Stimulated activated CD4-positive, alpha-beta T cell treated with anti-CD3 and anti-CD28 coated beads, TNF-alpha, amount 100 ng/mL, for 48 hours (primary cell): ENCODE measurements at regions not wholly inside any gene's neighbourhood (a gene's known extent, or its start where the extent isn't known, plus 50 kb on each side); places are given as distances from the start of the nearest gene placed in this dataset.
"Not testable (repeated sequence)": the region's sequence is repeated elsewhere in the genome, so short reads cannot be mapped to it uniquely, and the experiment has no call there.

ENCODE experiments used
- DNase-seq, 3 donors: peaks; one replicate each; pipeline ENCODE4 v3.0.0-alpha.2; 2020; ENCODE audit warnings: low read depth in 3 of 3

- no peak for DNase-seq
These were observed 191.7 kb downstream of the NDUFA10 start for GRCh38 chr2:239833269-239834109.

DNA sequence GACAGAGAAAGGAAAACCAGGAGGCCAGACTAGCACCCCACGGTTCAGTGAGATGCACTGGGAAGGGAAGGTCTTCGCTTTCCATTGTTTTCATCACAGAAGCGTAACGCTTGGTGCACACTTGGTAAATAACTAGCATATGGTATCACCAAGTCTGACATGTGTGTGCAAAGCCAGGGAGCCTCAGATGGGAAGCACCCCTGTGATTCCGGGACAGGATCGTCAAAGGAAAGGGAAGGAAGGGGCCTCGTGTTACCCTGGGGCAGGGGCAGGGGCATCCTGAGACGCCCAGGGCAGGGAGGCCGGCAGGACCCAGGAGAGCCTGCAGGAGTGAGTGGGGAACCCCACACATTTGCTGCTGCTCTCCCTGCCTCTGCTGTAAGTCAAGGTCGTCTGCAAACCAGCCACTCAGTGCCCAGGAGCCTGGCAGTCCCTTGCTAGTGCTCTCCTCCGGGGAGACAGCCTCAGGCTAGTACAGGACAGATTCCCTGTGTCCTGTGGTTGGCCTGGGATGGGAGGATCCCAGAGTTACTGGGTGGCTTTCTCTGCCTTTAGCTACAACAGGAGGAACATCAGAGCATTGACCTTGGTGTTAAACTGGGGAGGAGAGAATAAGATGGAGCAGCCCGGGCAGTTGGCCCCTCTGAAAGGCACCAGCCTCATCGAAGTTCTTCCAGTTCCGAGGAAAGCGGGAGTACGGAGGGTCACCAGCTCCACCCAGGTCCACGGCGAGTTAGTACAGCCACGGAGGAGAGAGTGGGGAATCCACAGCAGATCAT is 192.5 kb downstream of the NDUFA10 start:
- DNase-seq, result no peak

- no peak for DNase-seq
These were observed 193.2 kb downstream of the NDUFA10 start for GRCh38 chr2:239831861-239832489.

DNA sequence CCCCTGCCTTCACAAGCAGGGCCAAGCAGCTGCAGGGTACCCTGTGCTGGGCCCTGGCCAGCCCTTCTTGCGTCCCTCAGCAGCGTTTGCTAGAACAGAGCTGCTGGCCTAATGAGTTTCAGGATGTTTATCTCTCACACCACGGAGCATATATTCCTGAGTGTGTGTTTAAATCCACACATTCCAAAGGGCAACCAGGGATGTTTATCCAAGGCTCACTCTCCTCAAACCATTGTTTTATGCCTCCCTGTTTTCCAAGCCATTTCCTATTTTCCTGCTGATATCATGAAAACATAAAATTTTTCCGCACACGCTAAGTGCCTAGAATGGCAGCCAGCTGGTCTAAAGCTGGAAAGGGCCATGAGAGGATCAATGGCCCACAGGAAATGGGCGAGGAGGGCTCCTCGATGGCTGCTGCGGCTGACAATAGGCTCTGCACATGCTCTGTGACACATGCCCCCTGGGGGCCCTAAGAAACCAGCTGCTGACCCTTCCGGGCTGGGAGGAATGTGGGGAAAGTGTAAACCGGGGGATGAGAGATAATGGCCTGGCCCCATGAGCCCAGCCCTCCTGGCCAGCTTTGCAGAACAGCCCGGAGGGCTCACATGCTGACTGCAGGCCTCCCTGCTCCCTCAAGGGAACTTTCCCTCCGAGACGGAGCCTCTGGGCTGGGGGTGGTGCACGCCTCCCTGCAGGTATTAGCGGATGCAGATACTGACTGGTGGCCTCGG is 194.0 kb downstream of the NDUFA10 start:
- no peak for DNase-seq

- no peak for DNase-seq
These were observed 194.8 kb downstream of the NDUFA10 start for GRCh38 chr2:239830121-239831000.

GRCh38 chr2:239829326-239829725 is 195.8 kb downstream of the NDUFA10 start:
- no peak for DNase-seq

DNA sequence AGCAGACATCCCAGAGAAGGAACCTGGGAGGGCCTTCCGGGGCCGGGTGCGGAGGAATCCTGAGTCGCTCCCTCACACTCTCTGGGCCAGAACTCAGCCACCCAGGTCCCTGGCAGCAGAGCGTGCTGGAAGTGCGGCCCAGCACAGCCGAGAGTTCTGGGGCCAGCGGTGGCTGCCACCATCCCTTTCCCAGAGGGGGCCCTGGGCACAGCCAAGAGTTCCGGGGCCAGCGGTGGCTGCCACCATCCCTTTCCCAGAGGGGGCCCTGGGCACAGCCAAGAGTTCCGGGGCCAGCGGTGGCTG is 196.2 kb downstream of the NDUFA10 start:
- not testable (repeated sequence) for DNase-seq

DNA sequence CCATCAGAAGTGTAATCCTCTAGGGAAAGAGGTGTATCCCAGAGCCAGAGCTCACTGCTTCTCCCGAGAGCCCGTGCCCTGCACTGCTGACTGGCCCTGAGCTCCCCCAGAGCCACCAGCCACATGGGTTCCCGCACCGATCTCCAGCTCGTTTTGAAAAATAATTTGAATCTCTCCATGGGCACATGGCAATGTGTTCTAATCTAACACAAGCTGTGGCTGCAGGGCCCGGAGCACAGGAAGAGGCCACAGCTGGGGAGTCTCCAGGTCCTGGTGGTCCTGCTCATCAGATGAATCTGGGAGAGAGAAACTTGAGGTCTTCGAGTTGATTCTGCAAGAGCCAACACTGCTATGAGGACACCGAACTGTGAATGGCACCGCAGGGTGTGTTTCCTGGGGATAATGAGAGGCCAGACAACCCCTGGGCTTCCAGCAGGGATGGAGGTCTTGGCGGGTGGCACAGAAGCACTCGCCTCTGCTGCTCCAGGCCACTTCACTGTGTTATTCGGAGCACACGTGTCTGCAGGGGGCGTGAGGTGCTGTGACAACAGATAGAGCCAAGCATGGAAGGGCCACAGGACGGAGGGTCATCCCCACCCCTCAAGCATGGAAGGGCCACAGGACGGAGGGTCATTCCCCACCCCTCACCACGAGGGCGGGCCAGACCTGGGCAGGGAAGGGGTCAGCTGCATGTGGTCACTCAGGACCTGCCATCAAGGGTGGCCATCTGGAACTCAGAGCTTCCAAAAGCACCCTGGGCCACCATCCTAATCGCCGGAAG is 196.8 kb downstream of the NDUFA10 start:
- DNase-seq, result no peak

DNA sequence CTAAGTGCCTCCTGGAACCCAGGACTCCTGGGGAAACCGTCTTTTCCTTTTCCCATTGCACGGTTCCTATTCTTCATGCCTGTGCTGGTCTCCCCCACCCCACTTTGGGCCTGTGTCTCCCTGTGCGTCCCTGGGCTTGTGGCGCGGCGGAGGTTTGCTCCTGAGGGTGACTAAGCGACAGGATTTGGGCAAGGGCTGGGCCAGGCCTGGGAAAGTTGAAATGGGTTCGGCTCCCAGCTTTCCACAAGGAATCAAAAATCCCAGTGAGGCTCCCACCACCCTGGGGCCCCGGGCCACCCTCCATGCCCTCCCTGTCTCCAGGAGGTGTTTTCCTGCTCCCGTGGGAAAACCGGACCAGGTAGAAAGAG is 197.6 kb downstream of the NDUFA10 start:
- DNase-seq, result no peak

DNA sequence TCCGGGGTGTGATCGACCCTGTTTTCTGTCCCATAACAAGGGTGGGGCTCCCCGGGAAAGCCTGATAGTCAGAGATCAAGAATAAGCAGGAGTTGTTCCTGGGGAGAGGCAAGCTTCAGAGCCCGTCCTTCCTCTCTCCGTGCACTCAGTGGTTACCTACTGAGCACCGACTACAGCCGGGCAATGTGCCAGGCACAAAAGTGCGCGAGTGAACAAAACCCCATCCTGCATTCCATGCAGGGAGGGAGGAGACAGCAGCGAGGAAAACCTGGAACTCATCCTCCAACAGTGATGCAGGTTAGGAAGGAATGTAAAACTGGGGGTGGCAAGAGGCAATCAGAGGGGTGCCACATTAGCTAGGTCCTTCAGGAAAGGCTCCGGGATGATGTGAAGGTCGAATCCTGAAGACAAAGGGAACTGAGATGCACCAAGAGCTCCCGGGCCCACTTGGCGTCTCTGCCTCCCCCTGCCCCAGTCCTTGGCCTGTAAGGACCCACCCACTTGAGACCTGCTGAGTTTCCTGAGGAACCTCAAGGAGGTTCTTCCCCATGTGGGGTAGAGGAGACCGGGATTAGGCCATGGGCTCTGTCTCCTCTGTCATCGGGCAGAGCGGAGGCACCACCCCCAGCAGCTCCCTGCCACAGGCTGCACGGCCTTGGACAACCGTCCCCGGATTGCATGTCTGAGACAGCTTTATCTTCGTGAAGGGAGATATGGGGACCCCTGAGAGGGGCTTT is 198.2 kb downstream of the NDUFA10 start:
- no peak for DNase-seq

DNA sequence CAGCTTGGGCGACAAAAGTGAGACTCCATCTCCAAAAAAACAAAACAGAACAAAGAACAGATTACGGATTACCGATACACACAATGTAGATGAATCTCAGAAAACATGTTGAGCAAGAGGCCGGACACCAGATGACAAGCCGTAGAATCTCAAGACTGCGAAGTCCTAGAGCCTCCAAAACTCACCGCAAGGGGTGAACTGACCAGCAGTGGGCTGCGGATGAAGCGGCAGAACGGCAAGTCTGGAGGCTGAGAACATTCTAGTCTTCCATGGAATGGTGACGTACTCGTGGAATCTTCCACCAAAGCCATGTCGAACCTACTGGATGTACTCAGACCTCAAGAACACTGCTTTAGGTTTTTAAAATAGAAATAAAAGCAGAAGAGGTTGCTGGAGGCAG is 198.8 kb downstream of the NDUFA10 start:
- DNase-seq, result no peak

GRCh38 chr2:239825705-239825979 is 199.5 kb downstream of the NDUFA10 start:
- DNase-seq, result no peak

DNA sequence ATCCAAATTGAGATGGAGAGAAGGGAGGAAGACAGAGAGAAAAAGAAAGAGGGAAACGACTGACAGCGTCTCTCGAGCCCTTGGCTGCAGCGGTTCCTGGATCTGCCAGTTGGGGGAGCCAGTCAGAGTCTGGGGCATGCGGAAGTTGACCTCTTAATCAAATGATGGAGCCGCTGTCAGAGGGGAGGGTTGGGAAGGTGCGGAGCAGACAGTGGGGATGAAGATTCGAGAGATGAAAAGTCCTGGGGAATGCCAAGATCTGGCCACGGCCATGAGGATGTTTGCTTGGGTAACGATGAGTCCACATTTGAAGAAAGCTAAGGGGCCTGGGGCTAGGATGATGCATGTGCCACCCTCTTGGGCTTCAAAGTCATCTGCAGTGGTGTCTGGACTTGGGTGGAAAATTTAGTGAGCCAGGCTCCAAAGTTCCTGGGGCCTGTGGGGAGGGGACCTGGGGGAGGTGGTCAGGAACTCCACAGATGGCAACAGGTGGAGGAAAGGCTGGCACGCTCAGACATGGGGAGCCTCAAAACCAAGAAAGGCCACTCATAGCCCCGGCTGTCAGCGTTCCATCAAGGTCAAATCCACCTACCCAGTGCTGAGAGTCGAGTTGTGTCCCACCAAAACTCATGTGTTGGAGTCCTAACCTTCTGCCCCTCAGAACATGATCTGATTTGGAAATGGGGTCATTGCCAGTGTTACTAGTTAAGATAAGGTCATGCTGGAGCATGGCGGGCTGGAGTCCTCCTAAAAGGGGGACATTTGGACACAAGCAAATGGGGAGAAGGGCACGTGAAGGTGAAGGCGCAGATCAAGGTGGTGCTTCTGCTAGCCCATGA is 200.1 kb downstream of the NDUFA10 start:
- DNase-seq, result no peak

DNA sequence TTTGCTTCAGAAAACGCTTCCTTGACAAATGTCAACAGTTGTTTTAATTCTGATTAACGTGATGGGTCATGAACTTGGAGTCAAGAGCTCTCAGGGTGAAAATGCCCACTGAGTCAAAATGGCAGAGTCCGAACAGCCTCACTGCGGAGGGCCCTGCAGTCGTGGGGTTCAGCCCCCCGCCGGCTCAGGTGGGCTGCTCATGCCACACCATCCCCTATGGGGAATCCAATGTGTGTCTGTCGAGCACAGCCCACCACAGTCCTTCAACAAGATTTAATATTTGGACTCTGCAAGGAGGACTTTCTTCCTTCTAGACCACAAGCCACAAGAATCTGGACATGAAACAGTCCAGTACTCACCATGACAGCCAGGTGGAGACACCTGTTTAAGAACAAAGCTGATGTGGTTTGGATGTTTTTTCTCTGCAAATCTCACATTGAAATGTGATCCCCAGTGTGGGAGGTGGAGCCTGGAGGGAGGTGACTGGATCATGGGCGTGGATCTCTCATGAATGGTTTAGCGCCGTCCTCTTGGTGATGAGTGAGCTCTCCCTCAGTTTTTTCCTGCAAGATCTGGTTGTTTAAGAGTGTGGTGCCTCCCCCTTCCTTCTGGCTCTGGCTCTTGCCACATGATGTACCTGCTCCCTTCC is 201.0 kb downstream of the NDUFA10 start:
- no peak for DNase-seq

DNA sequence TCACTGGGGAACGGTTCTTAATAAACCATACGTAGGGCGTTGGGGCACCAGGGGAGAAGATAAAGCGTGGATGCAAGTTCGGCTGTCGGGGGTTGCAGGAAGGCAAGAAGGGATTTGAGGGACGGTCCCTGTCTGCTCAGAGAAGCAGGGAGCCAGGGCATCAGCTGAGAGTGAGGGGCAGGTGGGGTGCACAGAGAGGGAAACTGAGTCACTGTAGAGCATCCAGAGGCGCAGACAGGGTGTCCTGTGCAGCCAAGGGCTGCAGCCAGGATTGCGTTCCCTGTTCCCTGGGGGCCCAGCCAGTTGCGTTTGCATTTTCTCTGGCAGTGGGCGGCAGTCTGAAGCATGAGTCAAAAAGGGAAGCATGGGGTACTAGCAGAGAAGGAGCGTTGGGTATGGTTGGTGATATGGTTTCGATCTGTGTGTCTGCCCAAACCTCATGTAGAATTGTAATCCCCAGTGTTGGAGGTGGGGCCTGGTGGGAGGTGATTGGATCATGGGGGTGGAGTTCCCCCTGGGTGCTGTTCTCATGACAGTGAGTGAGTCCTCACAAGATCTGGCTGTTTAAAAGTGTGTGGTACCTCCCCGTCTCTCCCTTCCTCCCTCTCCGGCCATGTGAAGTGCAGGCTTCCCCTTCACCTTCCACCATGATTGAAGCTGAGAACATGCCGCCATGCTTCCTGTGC is 202.9 kb downstream of the NDUFA10 start:
- peak in 2 of 3 donors; percentile 9 to 10 for DNase-seq

DNA sequence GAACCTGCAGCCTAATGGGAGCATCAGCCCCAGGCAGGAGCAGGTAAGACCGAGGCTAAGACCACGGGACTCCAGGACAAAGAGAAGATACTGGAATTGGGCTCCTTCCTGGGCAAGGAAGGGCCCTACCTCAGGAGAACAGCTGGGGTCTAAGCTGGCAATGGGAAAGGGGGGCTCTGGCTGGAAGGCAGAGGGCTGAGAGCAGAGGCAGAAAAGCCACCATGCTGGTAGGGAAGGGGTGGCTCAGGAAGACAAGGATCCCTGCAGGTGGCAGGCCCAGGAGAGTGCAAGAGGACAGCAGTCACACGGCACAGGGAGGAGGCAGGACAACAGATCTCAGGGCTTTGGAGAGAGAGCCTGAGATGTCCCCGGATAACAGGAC is 203.5 kb downstream of the NDUFA10 start:
- DNase-seq, result no peak

- DNase-seq, result no peak
These were observed 204.1 kb downstream of the NDUFA10 start for GRCh38 chr2:239820836-239821693.
